SK-N-MC (cell line): ENCODE measurements at regions not wholly inside any gene's neighbourhood (a gene's known extent, or its start where the extent isn't known, plus 50 kb on each side); places are given as distances from the start of the nearest gene placed in this dataset.

Experiments
- EZH2 ChIP-seq: fragments of 200-600 bp; sonication (generic); IDR thresholded peaks from one replicate; pipeline ENCODE4 v1.6.1; 2017; ENCODE audit warnings: antibody characterized with exemption
- FOXP2 ChIP-seq: optimal IDR thresholded peaks from 2 replicates; pipeline ENCODE3; 2011; ENCODE audit warnings: mild to moderate bottlenecking, moderate library complexity; ENCODE audit not compliant: insufficient read depth; ENCODE audit errors: extremely low read length, control extremely low read depth
- POLR2AphosphoS5 ChIP-seq: IDR thresholded peaks from 2 replicates; pipeline ENCODE4 v1.6.1; 2012; ENCODE audit warnings: mild to moderate bottlenecking, low read depth, low read length, borderline replicate concordance

DNA sequence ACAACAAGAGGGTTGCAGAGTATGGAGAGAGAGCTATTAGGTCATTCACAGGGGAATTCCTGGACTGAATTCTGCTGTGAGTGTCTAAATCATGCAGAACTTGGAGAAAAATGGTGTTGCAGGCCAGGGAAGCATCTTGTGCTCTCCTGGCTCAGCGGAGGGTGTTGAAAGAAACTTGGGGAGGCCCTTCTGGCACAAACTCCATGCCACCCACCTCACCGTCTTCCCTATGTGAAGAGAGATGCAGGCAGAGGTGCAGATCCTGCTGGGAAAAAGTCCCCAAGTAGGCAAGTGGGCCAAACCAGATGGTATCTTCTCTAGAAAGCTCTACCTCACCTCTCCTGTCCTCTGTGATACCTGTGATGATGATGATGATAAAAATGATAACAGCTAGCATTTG lies 604.3 kb upstream of the API5 start:
- TF ChIP-seq POLR2AphosphoS5 (no peak), EZH2 (no peak), FOXP2 (no peak)
